T-helper 17 cell (primary cell): ENCODE measurements at regions not wholly inside any gene's neighbourhood (a gene's known extent, or its start where the extent isn't known, plus 50 kb on each side); places are given as distances from the start of the nearest gene placed in this dataset.

Experiments used
- ATAC-seq: fragments of 150-1000 bp; cut with Tn5 transposase; 2 replicates; pipeline ENCODE4 v1.10.0; 2021; ENCODE audit warnings: mild to moderate bottlenecking, moderate library complexity
- DNase-seq, 3 donors: peaks; one replicate each; pipeline versions ENCODE4 v3.0.0 to v3.0.0-alpha.2; 2020 to 2021
- H3K9me3 ChIP-seq: one replicate; pipeline ENCODE4 v1.7.0; 2013; ENCODE audit warnings: low read length, mild to moderate bottlenecking; ENCODE audit not compliant: control insufficient read depth, poor library complexity, severe bottlenecking
- H3K27ac Mint-ChIP-seq: one replicate; pipeline ENCODE4 v1.8.0; 2022; ENCODE audit warnings: mild to moderate bottlenecking, moderate library complexity, mixed read lengths
- H3K27me3 Mint-ChIP-seq: one replicate; pipeline ENCODE4 v1.8.0; 2022; ENCODE audit warnings: mixed read lengths
- H3K36me3 Mint-ChIP-seq: one replicate; pipeline ENCODE4 v1.8.0; 2022; ENCODE audit warnings: low read depth, mixed read lengths
- H3K4me1 Mint-ChIP-seq: one replicate; pipeline ENCODE4 v1.8.0; 2022; ENCODE audit warnings: mild to moderate bottlenecking, mixed read lengths
- H3K4me3 Mint-ChIP-seq: one replicate; pipeline ENCODE4 v1.8.0; 2022; ENCODE audit warnings: mild to moderate bottlenecking, moderate library complexity, mixed read lengths

DNA sequence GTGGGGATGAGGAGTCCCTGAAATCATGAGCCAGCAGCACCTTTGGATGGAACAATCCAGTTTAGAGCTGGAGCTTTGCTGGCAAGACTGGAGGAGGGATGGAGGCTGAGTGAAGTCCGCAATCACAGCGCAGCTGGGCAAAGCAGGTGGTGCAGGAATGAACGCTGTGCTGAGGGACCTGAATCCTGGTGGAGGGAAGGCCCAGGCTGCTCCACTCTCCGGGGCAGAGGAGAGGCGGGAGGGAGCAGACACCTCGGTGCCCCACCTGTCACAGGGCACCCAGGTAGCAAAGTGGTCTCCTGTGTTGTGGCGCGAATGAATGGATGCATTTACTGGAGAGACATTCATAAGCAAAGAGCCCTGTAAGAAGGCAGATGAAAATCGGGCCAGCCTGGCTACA is 124.8 kb upstream of the ANO1 start:
- Mint-ChIP-seq H3K27me3 (peaks cover 42% of the 10 kb centered on the region), H3K27ac (no peak overlapping the region), H3K36me3 (peaks cover 5% of the 10 kb centered on the region), H3K4me1 (no peaks in the 10 kb centered on the region), H3K4me3 (no peak overlapping the region)
- H3K9me3 ChIP-seq = no peaks in the 10 kb centered on the region
- DNase-seq (no peak), ATAC-seq (no peak)

DNA sequence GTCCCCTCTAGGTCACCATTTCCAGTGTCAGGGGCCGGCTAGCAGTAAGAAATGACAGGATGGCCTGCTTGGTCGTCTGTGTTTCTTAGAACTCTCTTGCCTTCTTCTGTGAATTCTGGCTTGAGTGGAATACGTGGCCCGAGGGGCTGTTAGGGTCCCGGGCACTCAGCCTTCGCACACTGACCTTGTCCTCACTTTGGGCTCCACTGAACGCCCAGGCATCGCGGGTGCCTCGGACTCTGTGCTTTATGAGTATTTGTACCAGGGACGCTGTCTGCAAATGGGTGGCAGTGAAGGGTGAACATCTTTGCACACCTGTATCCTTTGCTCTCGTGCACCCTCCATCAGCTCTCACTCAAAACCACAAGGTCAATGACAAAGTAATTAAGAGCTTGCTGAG is 123.4 kb upstream of the ANO1 start:
- ATAC-seq = no peak
- peaks cover 5% of the 10 kb centered on the region for H3K9me3 ChIP-seq
- Mint-ChIP-seq H3K27me3 (peaks cover 41% of the 10 kb centered on the region), H3K27ac (no peak overlapping the region), H3K36me3 (peaks cover 3% of the 10 kb centered on the region), H3K4me1 (no peaks in the 10 kb centered on the region), H3K4me3 (no peak overlapping the region)
- DNase-seq = no peak

- Mint-ChIP-seq H3K4me3 (no peak overlapping the region), H3K27ac (no peak overlapping the region), H3K36me3 (peaks cover 5% of the 10 kb centered on the region), H3K4me1 (no peaks in the 10 kb centered on the region), H3K27me3 (peaks cover 41% of the 10 kb centered on the region)
- DNase-seq = no peak
- no peak for ATAC-seq
- peaks cover 5% of the 10 kb centered on the region for H3K9me3 ChIP-seq
Observed at GRCh38 chr11:69956669-69957190, 121.4 kb upstream of the ANO1 start.

GRCh38 chr11:69957849-69958248 is 120.3 kb upstream of the ANO1 start:
- Mint-ChIP-seq H3K36me3 (peaks cover 3% of the 10 kb centered on the region), H3K27me3 (peaks cover 36% of the 10 kb centered on the region), H3K4me1 (no peaks in the 10 kb centered on the region), H3K27ac (no peak overlapping the region), H3K4me3 (no peak overlapping the region)
- peaks cover 5% of the 10 kb centered on the region for H3K9me3 ChIP-seq
- ATAC-seq (no peak), DNase-seq (no peak)

DNA sequence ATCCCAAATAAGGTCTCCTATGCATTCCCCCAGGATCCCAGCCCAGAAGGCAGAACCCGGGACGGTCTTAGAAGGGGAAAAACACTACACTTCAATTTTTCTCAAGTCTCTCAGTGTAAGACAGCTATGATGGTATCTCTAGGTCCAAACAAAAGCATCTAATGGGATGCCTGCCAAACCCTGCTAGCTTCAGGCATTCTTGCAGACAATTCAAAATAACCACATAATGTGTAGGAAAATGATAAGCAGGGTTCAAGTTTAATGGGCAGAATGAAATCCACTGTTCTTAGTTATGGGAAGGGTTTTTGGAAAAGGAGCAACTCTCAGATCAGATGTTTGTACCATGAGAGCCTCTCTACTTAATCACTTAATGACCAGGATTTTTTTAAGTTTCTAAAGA is 119.8 kb upstream of the ANO1 start:
- no peak overlapping the region for H3K4me3 Mint-ChIP-seq
- ATAC-seq (no peak), DNase-seq (no peak)
- no peaks in the 10 kb centered on the region for H3K4me1 Mint-ChIP-seq
- H3K9me3 ChIP-seq = peaks cover 5% of the 10 kb centered on the region
- peaks cover 2% of the 10 kb centered on the region for H3K36me3 Mint-ChIP-seq
- H3K27me3 Mint-ChIP-seq = peaks cover 32% of the 10 kb centered on the region
- H3K27ac Mint-ChIP-seq = no peak overlapping the region

- ATAC-seq (no peak), DNase-seq (no peak)
- peaks cover 2% of the 10 kb centered on the region for H3K36me3 Mint-ChIP-seq
- H3K4me1 Mint-ChIP-seq = no peaks in the 10 kb centered on the region
- no peak overlapping the region for H3K27ac Mint-ChIP-seq
- H3K4me3 Mint-ChIP-seq = no peak overlapping the region
- peaks cover 32% of the 10 kb centered on the region for H3K27me3 Mint-ChIP-seq
- H3K9me3 ChIP-seq = peaks cover 5% of the 10 kb centered on the region
Observed at GRCh38 chr11:69959461-69959860, 118.7 kb upstream of the ANO1 start.

DNA sequence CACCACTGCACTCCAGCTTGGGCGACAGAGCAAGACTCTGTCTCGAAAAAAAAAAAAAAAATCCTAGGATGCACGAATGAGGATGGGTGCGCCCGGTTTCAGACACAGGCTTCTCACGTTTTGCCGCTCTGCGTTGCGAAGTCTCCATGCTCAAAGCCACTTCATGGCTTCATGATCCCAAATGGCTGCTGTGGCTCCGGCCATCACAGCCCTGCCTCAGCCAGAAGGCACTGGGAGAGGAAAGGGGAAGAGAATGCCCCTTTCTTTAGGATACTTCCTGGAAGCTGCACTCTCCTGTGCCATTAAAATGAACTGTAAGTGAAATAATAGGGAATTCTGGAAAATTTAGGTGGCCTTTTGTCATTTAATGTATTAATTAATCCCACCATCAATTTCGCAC is 116.4 kb upstream of the ANO1 start:
- ATAC-seq (no peak), DNase-seq (no peak)
- Mint-ChIP-seq H3K36me3 (peaks cover 2% of the 10 kb centered on the region), H3K4me1 (no peaks in the 10 kb centered on the region), H3K27me3 (peaks cover 17% of the 10 kb centered on the region), H3K4me3 (no peak overlapping the region), H3K27ac (no peak overlapping the region)
- peaks cover 5% of the 10 kb centered on the region for H3K9me3 ChIP-seq

DNA sequence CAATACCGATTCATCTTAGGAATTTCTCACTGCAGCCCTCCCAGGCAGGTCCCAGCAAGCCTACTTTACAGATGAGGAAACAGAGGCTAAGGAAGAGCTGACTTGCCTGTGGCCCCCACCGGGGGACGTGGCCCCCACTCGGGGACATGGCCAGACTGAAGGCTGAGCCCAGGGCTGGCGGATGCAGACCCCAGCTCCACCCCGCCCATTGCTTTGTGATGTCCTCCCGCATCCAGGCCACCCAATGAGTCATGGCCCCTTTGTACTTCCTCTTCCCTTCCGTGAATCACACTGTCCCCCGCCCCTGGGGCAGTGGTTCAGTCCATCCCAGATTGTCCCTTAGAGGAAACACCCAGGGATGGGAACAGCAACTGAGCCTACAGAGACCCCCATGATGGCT is 116.0 kb upstream of the ANO1 start:
- Mint-ChIP-seq H3K36me3 (peaks cover 2% of the 10 kb centered on the region), H3K4me3 (no peak overlapping the region), H3K27me3 (peaks cover 13% of the 10 kb centered on the region), H3K4me1 (no peaks in the 10 kb centered on the region), H3K27ac (no peak overlapping the region)
- peaks cover 5% of the 10 kb centered on the region for H3K9me3 ChIP-seq
- DNase-seq = no peak
- ATAC-seq = no peak

- ATAC-seq (no peak), DNase-seq (no peak)
- peaks cover 4% of the 10 kb centered on the region for H3K9me3 ChIP-seq
- Mint-ChIP-seq H3K36me3 (peaks cover 2% of the 10 kb centered on the region), H3K4me3 (no peak overlapping the region), H3K4me1 (no peaks in the 10 kb centered on the region), H3K27me3 (peaks cover 5% of the 10 kb centered on the region), H3K27ac (no peak overlapping the region)
Observed at GRCh38 chr11:69963533-69964246, 114.4 kb upstream of the ANO1 start.

DNA sequence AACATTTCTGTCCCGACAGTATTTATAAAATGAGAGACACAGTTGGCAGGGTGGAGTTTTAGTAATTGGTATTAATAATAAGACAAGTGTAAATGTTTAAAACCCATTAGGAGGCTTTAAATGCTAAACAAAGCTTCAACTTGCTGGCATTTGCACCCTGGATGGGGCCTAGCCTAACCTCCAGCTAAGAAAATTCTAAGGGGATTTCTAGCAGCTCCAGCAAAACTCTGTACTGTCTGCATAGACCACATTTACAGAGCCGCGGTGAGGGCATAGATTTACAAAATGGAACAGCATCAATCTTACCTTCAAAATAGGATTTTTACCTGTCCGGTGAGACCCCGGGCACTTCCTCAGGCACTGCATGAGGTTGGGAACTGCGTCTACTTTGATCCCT is 113.9 kb upstream of the ANO1 start:
- no peaks in the 10 kb centered on the region for H3K9me3 ChIP-seq
- Mint-ChIP-seq H3K27me3 (peaks cover 10% of the 10 kb centered on the region), H3K4me1 (no peaks in the 10 kb centered on the region), H3K27ac (no peak overlapping the region), H3K36me3 (peaks cover 2% of the 10 kb centered on the region), H3K4me3 (no peak overlapping the region)
- ATAC-seq (no peak), DNase-seq (no peak)

DNA sequence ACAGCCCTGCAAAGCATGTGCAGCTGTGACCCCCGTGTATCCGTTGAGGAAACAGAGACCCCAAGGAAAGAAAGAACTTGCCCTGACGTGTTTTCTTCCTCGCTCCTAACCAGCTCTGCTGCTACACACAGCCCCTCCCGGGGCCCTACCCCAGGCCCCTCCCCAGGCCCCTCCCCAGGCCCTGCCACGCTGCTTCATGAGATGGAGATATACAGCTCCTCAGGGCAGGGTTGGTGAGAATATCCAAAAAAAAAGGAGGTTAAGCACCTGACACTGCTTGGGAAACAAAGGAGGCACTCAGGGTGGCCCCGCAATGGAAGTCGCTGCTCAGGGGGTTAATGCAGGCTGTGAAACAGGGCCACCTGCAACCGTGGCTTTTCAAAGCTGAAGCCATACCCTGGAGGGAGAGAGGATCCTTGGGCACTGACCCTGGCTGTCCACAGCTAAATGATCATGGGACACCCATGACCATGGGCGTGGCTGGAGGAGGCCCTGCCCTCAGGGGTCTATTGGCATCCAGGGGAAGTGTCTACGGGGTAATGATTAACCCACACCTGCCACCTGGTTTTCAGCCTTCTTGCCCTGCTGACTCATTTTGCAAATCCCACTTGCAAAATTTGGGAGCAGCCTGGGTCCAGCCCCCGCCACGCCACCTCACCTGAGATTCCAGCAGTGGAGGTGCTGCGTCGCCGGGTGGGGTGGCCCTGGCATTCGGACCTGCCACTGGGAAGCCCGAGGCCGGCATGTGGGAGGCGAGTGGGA is 112.1 kb upstream of the ANO1 start:
- H3K4me1 Mint-ChIP-seq = no peaks in the 10 kb centered on the region
- no peaks in the 10 kb centered on the region for H3K36me3 Mint-ChIP-seq
- peaks cover 10% of the 10 kb centered on the region for H3K27me3 Mint-ChIP-seq
- no peak overlapping the region for H3K4me3 Mint-ChIP-seq
- DNase-seq = no peak
- H3K9me3 ChIP-seq = no peaks in the 10 kb centered on the region
- no peak overlapping the region for H3K27ac Mint-ChIP-seq
- no peak for ATAC-seq

GRCh38 chr11:69966583-69966835 is 111.6 kb upstream of the ANO1 start:
- H3K4me3 Mint-ChIP-seq = no peak overlapping the region
- no peak for DNase-seq
- peaks cover 12% of the 10 kb centered on the region for H3K27me3 Mint-ChIP-seq
- no peak overlapping the region for H3K27ac Mint-ChIP-seq
- ATAC-seq = no peak
- H3K4me1 Mint-ChIP-seq = no peaks in the 10 kb centered on the region
- H3K36me3 Mint-ChIP-seq = no peaks in the 10 kb centered on the region
- H3K9me3 ChIP-seq = no peaks in the 10 kb centered on the region

DNA sequence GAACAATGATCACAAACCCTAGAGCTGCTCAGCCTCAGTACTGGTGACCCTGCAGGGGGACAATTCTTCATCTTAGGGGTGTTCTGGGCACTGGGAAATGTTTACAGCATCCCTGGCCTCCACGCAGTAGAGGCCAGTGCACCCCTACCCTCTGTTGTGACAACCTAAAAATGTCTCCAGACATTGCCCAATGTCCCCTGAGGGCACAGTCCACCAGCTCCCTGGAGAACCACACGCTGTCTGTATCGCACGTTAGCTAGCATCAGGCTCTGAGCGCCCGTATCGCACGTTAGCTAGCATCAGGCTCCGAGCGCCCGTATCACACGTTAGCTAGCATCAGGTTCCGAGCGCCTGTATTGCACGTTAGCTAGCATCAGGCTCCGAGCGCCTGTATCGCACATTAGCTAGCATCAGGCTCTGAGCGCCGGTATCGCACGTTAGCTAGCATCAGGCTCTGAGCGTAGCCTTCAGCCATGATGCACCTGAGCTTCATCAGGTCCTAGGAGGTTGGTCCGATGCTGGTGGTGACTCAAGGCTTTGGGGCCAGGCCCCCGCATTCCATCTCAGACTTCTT is 111.1 kb upstream of the ANO1 start:
- Mint-ChIP-seq H3K36me3 (no peaks in the 10 kb centered on the region), H3K27ac (no peak overlapping the region), H3K4me1 (no peaks in the 10 kb centered on the region), H3K4me3 (no peak overlapping the region), H3K27me3 (peaks cover 14% of the 10 kb centered on the region)
- ATAC-seq = no peak
- no peaks in the 10 kb centered on the region for H3K9me3 ChIP-seq
- DNase-seq = no peak

DNA sequence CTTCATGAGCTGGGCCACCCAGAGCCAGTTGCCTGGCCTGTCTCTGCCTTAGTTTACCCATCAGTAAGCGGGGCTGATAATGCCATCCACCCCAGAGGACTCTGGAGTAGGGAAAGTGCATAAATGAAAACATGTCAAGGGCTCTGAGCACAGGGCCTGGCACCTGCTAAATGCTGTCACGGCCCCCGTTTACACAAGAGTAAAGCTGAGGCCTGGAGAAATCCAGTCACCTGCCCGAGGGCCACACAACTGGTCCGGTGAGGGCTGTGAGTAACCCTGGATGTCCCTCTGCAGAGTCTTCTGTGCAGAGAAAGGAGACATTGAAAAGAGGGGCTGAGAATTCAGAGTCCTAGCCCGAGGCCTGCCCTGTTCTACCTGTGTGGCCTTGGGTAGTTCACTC is 110.6 kb upstream of the ANO1 start:
- Mint-ChIP-seq H3K36me3 (no peaks in the 10 kb centered on the region), H3K4me3 (no peak overlapping the region), H3K27me3 (peaks cover 14% of the 10 kb centered on the region), H3K27ac (no peak overlapping the region), H3K4me1 (no peaks in the 10 kb centered on the region)
- ATAC-seq = no peak
- no peaks in the 10 kb centered on the region for H3K9me3 ChIP-seq
- no peak for DNase-seq
